T-helper 17 cell (primary cell): ENCODE measurements at regions not wholly inside any gene's neighbourhood (a gene's known extent, or its start where the extent isn't known, plus 50 kb on each side); places are given as distances from the start of the nearest gene placed in this dataset.

Experiments used
- ATAC-seq: fragments of 150-1000 bp; cut with Tn5 transposase; 2 replicates; pipeline ENCODE4 v1.10.0; 2021; ENCODE audit warnings: mild to moderate bottlenecking, moderate library complexity
- DNase-seq, 3 donors: peaks; one replicate each; pipeline versions ENCODE4 v3.0.0 to v3.0.0-alpha.2; 2020 to 2021
- H3K9me3 ChIP-seq: one replicate; pipeline ENCODE4 v1.7.0; 2013; ENCODE audit warnings: low read length, mild to moderate bottlenecking; ENCODE audit not compliant: control insufficient read depth, poor library complexity, severe bottlenecking
- H3K27ac Mint-ChIP-seq: one replicate; pipeline ENCODE4 v1.8.0; 2022; ENCODE audit warnings: mild to moderate bottlenecking, moderate library complexity, mixed read lengths
- H3K27me3 Mint-ChIP-seq: one replicate; pipeline ENCODE4 v1.8.0; 2022; ENCODE audit warnings: mixed read lengths
- H3K36me3 Mint-ChIP-seq: one replicate; pipeline ENCODE4 v1.8.0; 2022; ENCODE audit warnings: low read depth, mixed read lengths
- H3K4me1 Mint-ChIP-seq: one replicate; pipeline ENCODE4 v1.8.0; 2022; ENCODE audit warnings: mild to moderate bottlenecking, mixed read lengths
- H3K4me3 Mint-ChIP-seq: one replicate; pipeline ENCODE4 v1.8.0; 2022; ENCODE audit warnings: mild to moderate bottlenecking, moderate library complexity, mixed read lengths

GRCh38 chr2:156115338-156115737 lies 217.2 kb downstream of the NR4A2 start:
- H3K36me3 Mint-ChIP-seq, result no peaks in the 10 kb centered on the region
- no peaks in the 10 kb centered on the region for H3K4me1 Mint-ChIP-seq
- no peak overlapping the region for H3K27ac Mint-ChIP-seq
- H3K27me3 Mint-ChIP-seq, result peaks cover 7% of the 10 kb centered on the region
- no peak for ATAC-seq
- DNase-seq, result no peak
- no peak overlapping the region for H3K4me3 Mint-ChIP-seq
- no peaks in the 10 kb centered on the region for H3K9me3 ChIP-seq

GRCh38 chr2:156112323-156112722 lies 220.2 kb downstream of the NR4A2 start:
- Mint-ChIP-seq H3K4me3 (no peak overlapping the region), H3K4me1 (peaks cover 2% of the 10 kb centered on the region), H3K27me3 (peaks cover 7% of the 10 kb centered on the region), H3K36me3 (no peaks in the 10 kb centered on the region), H3K27ac (no peak overlapping the region)
- H3K9me3 ChIP-seq, result no peaks in the 10 kb centered on the region
- ATAC-seq, result no peak
- DNase-seq, result no peak

DNA sequence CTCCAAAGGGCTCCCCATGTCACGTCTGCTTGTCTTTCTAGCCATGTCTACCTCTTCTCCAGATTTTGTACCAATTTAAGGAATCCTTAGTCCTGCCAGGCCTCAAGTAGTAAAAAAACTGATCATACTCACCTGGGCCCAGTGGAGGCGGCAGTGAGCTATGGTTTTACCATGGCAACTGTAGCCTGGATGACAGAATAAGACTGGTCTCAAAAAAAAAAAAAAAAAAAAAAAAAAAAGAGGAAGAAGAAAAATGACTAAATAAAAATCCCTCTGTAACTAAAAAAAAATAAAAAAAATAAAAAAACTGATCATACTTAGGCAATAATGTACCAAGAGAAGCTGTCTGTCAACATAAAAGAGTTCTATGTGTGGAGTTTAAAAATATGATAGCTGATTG lies 221.6 kb downstream of the NR4A2 start:
- DNase-seq (no peak), ATAC-seq (peak; percentile 37)
- Mint-ChIP-seq H3K36me3 (no peaks in the 10 kb centered on the region), H3K4me3 (no peak overlapping the region), H3K4me1 (peaks cover 2% of the 10 kb centered on the region), H3K27me3 (peaks cover 7% of the 10 kb centered on the region), H3K27ac (no peak overlapping the region)
- no peaks in the 10 kb centered on the region for H3K9me3 ChIP-seq

DNA sequence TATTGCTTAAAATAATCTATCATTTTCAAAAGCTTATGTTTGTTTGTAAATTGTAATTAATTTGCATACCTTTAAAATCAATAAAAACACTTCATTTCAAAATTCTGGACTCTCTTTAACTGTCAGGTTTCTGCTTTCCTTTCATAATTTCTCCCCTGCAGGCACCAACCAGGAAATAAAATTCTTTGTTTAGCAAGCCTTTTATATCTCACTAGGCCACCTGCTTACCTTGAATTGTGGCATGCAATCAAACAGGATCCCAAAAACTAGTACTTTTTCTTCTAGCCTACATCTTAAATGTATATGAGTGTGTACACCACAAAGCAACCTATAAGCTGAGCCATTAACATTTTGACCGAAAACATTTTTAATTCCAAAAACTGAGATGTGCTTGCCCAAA lies 233.1 kb downstream of the NR4A2 start:
- H3K9me3 ChIP-seq, result no peaks in the 10 kb centered on the region
- Mint-ChIP-seq H3K27ac (no peak overlapping the region), H3K36me3 (no peaks in the 10 kb centered on the region), H3K4me3 (no peak overlapping the region), H3K27me3 (peaks cover 7% of the 10 kb centered on the region), H3K4me1 (no peaks in the 10 kb centered on the region)
- ATAC-seq (no peak), DNase-seq (no peak)

DNA sequence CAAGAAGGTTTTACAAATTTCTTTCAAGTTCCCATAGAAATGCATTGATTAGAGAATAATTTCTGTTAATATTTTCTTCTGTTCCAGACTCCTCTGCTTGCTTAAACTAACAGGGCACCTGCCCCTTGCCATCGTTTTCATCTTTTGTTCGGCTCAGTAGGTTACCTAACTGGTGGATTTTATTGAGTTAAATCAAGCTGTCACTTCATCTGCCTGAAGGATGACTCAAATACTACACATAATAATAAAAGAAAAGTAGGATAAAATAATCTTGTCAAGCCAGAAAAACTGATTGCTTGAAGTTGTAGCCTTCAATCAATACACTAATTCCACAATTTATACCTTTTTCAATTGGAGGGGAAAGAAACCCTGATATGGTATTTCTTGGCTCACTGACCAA lies 234.0 kb downstream of the NR4A2 start:
- Mint-ChIP-seq H3K36me3 (no peaks in the 10 kb centered on the region), H3K4me3 (no peak overlapping the region), H3K4me1 (no peaks in the 10 kb centered on the region), H3K27me3 (peaks cover 7% of the 10 kb centered on the region), H3K27ac (no peak overlapping the region)
- H3K9me3 ChIP-seq, result no peaks in the 10 kb centered on the region
- ATAC-seq, result no peak
- DNase-seq, result no peak

GRCh38 chr2:156088587-156088986 lies 243.9 kb downstream of the NR4A2 start:
- no peak overlapping the region for H3K27ac Mint-ChIP-seq
- H3K4me3 Mint-ChIP-seq, result no peak overlapping the region
- no peaks in the 10 kb centered on the region for H3K36me3 Mint-ChIP-seq
- H3K27me3 Mint-ChIP-seq, result peaks cover under 1% of the 10 kb centered on the region
- H3K9me3 ChIP-seq, result no peaks in the 10 kb centered on the region
- DNase-seq, result no peak
- no peaks in the 10 kb centered on the region for H3K4me1 Mint-ChIP-seq
- no peak for ATAC-seq

DNA sequence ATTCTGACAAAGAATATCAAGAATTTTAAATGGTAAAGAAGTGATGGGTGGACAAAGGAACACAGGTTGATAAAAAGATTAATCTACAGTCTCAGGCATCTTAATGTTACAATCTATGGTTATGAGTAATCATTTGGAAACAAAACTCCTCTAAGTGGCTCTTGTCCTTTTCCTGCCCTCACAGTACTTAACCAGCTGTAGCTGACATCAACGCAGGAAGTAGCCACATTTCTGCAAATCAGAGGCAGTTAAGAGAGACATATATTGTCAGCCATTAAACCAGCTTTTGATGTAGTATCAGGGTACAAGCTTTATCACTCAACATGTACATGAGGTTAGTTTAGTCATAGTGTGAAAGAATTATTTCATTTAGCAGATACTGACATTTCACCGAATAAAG lies 244.6 kb downstream of the NR4A2 start:
- Mint-ChIP-seq H3K4me1 (no peaks in the 10 kb centered on the region), H3K27ac (no peak overlapping the region), H3K27me3 (peaks cover 8% of the 10 kb centered on the region), H3K36me3 (no peaks in the 10 kb centered on the region), H3K4me3 (no peak overlapping the region)
- H3K9me3 ChIP-seq, result no peaks in the 10 kb centered on the region
- no peak for DNase-seq
- ATAC-seq, result no peak

GRCh38 chr2:156083763-156084493 lies 248.6 kb downstream of the NR4A2 start:
- no peak for DNase-seq
- H3K4me3 Mint-ChIP-seq, result no peak overlapping the region
- H3K36me3 Mint-ChIP-seq, result no peaks in the 10 kb centered on the region
- H3K27ac Mint-ChIP-seq, result no peak overlapping the region
- H3K9me3 ChIP-seq, result no peaks in the 10 kb centered on the region
- ATAC-seq, result no peak
- H3K27me3 Mint-ChIP-seq, result peaks cover 10% of the 10 kb centered on the region
- H3K4me1 Mint-ChIP-seq, result no peaks in the 10 kb centered on the region

GRCh38 chr2:156079845-156080244 lies 252.7 kb downstream of the NR4A2 start:
- ATAC-seq (no peak), DNase-seq (no peak)
- H3K27ac Mint-ChIP-seq, result no peak overlapping the region
- H3K36me3 Mint-ChIP-seq, result no peaks in the 10 kb centered on the region
- no peaks in the 10 kb centered on the region for H3K9me3 ChIP-seq
- H3K4me3 Mint-ChIP-seq, result no peak overlapping the region
- peaks cover 10% of the 10 kb centered on the region for H3K27me3 Mint-ChIP-seq
- no peaks in the 10 kb centered on the region for H3K4me1 Mint-ChIP-seq

- Mint-ChIP-seq H3K4me3 (no peak overlapping the region), H3K27ac (no peak overlapping the region), H3K36me3 (no peaks in the 10 kb centered on the region), H3K4me1 (no peaks in the 10 kb centered on the region), H3K27me3 (no peaks in the 10 kb centered on the region)
- no peaks in the 10 kb centered on the region for H3K9me3 ChIP-seq
- DNase-seq (no peak), ATAC-seq (no peak)
Measured at GRCh38 chr2:156077041-156077742, 255.3 kb downstream of the NR4A2 start.

- H3K9me3 ChIP-seq, result no peaks in the 10 kb centered on the region
- Mint-ChIP-seq H3K27ac (no peak overlapping the region), H3K27me3 (peaks cover 14% of the 10 kb centered on the region), H3K4me3 (no peak overlapping the region), H3K4me1 (peaks cover 3% of the 10 kb centered on the region), H3K36me3 (no peaks in the 10 kb centered on the region)
- ATAC-seq (no peak), DNase-seq (no peak)
Measured at GRCh38 chr2:156065912-156066311, 266.6 kb downstream of the NR4A2 start.

GRCh38 chr2:156064540-156064939 lies 268.0 kb downstream of the NR4A2 start:
- Mint-ChIP-seq H3K36me3 (no peaks in the 10 kb centered on the region), H3K27me3 (peaks cover 11% of the 10 kb centered on the region), H3K4me1 (peaks cover 3% of the 10 kb centered on the region), H3K27ac (no peak overlapping the region), H3K4me3 (no peak overlapping the region)
- DNase-seq (no peak), ATAC-seq (no peak)
- no peaks in the 10 kb centered on the region for H3K9me3 ChIP-seq

- Mint-ChIP-seq H3K27me3 (peaks cover 19% of the 10 kb centered on the region), H3K27ac (no peak overlapping the region), H3K36me3 (no peaks in the 10 kb centered on the region), H3K4me1 (no peaks in the 10 kb centered on the region), H3K4me3 (no peak overlapping the region)
- H3K9me3 ChIP-seq, result no peaks in the 10 kb centered on the region
- no peak for DNase-seq
- no peak for ATAC-seq
Measured at GRCh38 chr2:156057647-156058046, 274.9 kb downstream of the NR4A2 start.

GRCh38 chr2:156054983-156055382 lies 277.5 kb downstream of the NR4A2 start:
- DNase-seq, result no peak
- Mint-ChIP-seq H3K27me3 (peaks cover 19% of the 10 kb centered on the region), H3K27ac (no peak overlapping the region), H3K36me3 (no peaks in the 10 kb centered on the region), H3K4me3 (no peak overlapping the region), H3K4me1 (no peaks in the 10 kb centered on the region)
- no peaks in the 10 kb centered on the region for H3K9me3 ChIP-seq
- ATAC-seq, result no peak
